ENCODE measurements at regions not wholly inside any gene's neighbourhood (a gene's known extent, or its start where the extent isn't known, plus 50 kb on each side); places are given as distances from the start of the nearest gene placed in this dataset.

- no TSS peak for BruUV-seq (replicated peaks)
- POLR2A ChIA-PET = interaction anchor here (0.9 kb wide), 1 partner anchor 45 kb away, joined by 3 read pairs; no protein-coding TSS in a partner anchor
- Mint-ChIP-seq H3K4me1 (ENCODE audit: insufficient read depth, unreplicated experiment) (peaks cover 17% of the 10 kb centered on the region), H3K4me3 (ENCODE audit: unreplicated experiment) (no peak overlapping the region), H3K36me3 (ENCODE audit: insufficient read depth, unreplicated experiment) (no peaks in the 10 kb centered on the region), H3K9me3 (ENCODE audit: unreplicated experiment) (no peaks in the 10 kb centered on the region), H3K27me3 (ENCODE audit: insufficient read depth, unreplicated experiment) (no peaks in the 10 kb centered on the region), H3K27ac (ENCODE audit: low read depth, unreplicated experiment) (no peak overlapping the region)
- CTCF ChIA-PET = no interaction called here
- intact Hi-C loops (cut with micrococcal nuclease) = no loop called here
- TF ChIP-seq, protein P1, sequence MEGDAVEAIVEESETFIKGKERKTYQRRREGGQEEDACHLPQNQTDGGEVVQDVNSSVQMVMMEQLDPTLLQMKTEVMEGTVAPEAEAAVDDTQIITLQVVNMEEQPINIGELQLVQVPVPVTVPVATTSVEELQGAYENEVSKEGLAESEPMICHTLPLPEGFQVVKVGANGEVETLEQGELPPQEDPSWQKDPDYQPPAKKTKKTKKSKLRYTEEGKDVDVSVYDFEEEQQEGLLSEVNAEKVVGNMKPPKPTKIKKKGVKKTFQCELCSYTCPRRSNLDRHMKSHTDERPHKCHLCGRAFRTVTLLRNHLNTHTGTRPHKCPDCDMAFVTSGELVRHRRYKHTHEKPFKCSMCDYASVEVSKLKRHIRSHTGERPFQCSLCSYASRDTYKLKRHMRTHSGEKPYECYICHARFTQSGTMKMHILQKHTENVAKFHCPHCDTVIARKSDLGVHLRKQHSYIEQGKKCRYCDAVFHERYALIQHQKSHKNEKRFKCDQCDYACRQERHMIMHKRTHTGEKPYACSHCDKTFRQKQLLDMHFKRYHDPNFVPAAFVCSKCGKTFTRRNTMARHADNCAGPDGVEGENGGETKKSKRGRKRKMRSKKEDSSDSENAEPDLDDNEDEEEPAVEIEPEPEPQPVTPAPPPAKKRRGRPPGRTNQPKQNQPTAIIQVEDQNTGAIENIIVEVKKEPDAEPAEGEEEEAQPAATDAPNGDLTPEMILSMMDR (IDR thresholded peaks at IDR 0.05; ENCODE audit: unreplicated experiment) = no peak
- DNase-seq (ENCODE audit: unreplicated experiment) = no peak
These were observed 187.2 kb upstream of the SOX4 start for GRCh38 chr6:21406316-21406715.

DNA sequence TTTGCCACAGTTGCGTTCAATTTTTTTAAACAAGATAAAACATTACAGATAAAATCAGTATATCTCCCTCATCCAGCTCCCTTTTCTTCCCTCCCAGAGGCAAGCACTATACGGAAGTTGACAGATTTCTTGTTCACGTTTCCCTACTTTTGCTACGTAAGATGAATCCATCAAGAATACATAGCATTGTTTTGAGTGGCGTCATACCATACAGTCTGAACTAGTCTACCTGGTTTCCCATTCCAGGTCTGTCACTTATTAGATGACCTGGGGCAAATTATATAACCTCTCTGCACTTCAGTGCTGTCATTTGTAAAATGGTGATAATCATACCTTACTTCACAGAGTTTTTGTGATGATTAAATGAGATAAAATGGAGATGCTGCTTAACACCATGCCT, 184.3 kb upstream of the SOX4 start:
- Mint-ChIP-seq H3K27ac (ENCODE audit: low read depth, unreplicated experiment) (no peak overlapping the region), H3K4me3 (ENCODE audit: unreplicated experiment) (no peak overlapping the region), H3K27me3 (ENCODE audit: insufficient read depth, unreplicated experiment) (no peaks in the 10 kb centered on the region), H3K36me3 (ENCODE audit: insufficient read depth, unreplicated experiment) (no peaks in the 10 kb centered on the region), H3K9me3 (ENCODE audit: unreplicated experiment) (no peaks in the 10 kb centered on the region), H3K4me1 (ENCODE audit: insufficient read depth, unreplicated experiment) (no peaks in the 10 kb centered on the region)
- ChIA-PET CTCF (interaction anchor here (0.6 kb wide), 1 partner anchor 67 kb away, joined by 3 read pairs; no protein-coding TSS in a partner anchor), POLR2A (no interaction called here)
- DNase-seq (ENCODE audit: unreplicated experiment) = no peak
- intact Hi-C loops (cut with micrococcal nuclease) = no loop called here
- TF ChIP-seq, protein P1 (IDR thresholded peaks at IDR 0.05; ENCODE audit: unreplicated experiment) = no peak
- BruUV-seq (replicated peaks) = no TSS peak

DNA sequence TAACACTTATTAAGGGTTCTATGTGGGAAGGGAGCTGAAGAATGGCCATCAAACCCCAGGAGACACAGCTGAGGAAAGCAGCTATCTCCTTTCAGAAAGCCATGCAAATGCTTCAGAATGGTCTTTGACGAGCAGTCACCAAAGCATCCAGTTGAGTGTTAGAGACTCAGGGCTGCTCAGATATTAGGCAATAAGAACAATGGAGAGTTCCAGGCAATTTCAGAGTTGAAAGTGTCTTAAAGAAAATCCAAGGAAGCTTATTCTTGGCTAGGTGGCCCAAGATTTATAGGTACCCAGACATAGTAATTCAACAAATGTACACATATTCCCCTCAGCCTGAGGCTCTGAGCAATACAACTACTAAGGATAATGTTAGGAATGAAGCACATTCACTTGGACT, 180.1 kb upstream of the SOX4 start:
- TF ChIP-seq, protein P1 (IDR thresholded peaks at IDR 0.05; ENCODE audit: unreplicated experiment) = no peak
- H3K4me1 Mint-ChIP-seq (ENCODE audit: insufficient read depth, unreplicated experiment) = no peaks in the 10 kb centered on the region
- POLR2A ChIA-PET = no interaction called here
- no TSS peak for BruUV-seq (replicated peaks)
- H3K27ac Mint-ChIP-seq (ENCODE audit: low read depth, unreplicated experiment) = no peak overlapping the region
- H3K9me3 Mint-ChIP-seq (ENCODE audit: unreplicated experiment) = no peaks in the 10 kb centered on the region
- H3K36me3 Mint-ChIP-seq (ENCODE audit: insufficient read depth, unreplicated experiment) = no peaks in the 10 kb centered on the region
- no peaks in the 10 kb centered on the region for H3K27me3 Mint-ChIP-seq (ENCODE audit: insufficient read depth, unreplicated experiment)
- DNase-seq (ENCODE audit: unreplicated experiment) = no peak
- H3K4me3 Mint-ChIP-seq (ENCODE audit: unreplicated experiment) = no peak overlapping the region
- CTCF ChIA-PET = no interaction called here
- intact Hi-C loops (cut with micrococcal nuclease) = no loop called here

- DNase-seq (ENCODE audit: unreplicated experiment) = no peak
- no peaks in the 10 kb centered on the region for H3K36me3 Mint-ChIP-seq (ENCODE audit: insufficient read depth, unreplicated experiment)
- no peak overlapping the region for H3K4me3 Mint-ChIP-seq (ENCODE audit: unreplicated experiment)
- intact Hi-C loops (cut with micrococcal nuclease) = no loop called here
- ChIA-PET CTCF (no interaction called here), POLR2A (interaction anchor here (0.6 kb wide), 1 partner anchor 1474 kb away, joined by 3 read pairs; no protein-coding TSS in a partner anchor)
- no peaks in the 10 kb centered on the region for H3K9me3 Mint-ChIP-seq (ENCODE audit: unreplicated experiment)
- H3K27me3 Mint-ChIP-seq (ENCODE audit: insufficient read depth, unreplicated experiment) = no peaks in the 10 kb centered on the region
- no peak overlapping the region for H3K27ac Mint-ChIP-seq (ENCODE audit: low read depth, unreplicated experiment)
- no peaks in the 10 kb centered on the region for H3K4me1 Mint-ChIP-seq (ENCODE audit: insufficient read depth, unreplicated experiment)
- no TSS peak for BruUV-seq (replicated peaks)
- TF ChIP-seq, protein P1 (IDR thresholded peaks at IDR 0.05; ENCODE audit: unreplicated experiment) = no peak
These were observed 179.5 kb upstream of the SOX4 start for GRCh38 chr6:21414065-21414464.

All from MCF 10A (cell line).